HG03039 (cell line): ENCODE measurements at regions not wholly inside any gene's neighbourhood (a gene's known extent, or its start where the extent isn't known, plus 50 kb on each side); places are given as distances from the start of the nearest gene placed in this dataset.

Experiments used
- ATAC-seq: cut with Tn5 transposase; IDR thresholded peaks from one replicate; pipeline ENCODE4 v1.9.1; 2021; ENCODE audit warnings: mild to moderate bottlenecking, moderate library complexity; ENCODE audit not compliant: unreplicated experiment

GRCh38 chr13:68697551-68697950 is 1410.1 kb upstream of the ATXN8OS start:
- no peak for ATAC-seq

- no peak for ATAC-seq
Measured at GRCh38 chr13:68696907-68697306, 1410.7 kb upstream of the ATXN8OS start.

GRCh38 chr13:68692049-68692448 is 1415.6 kb upstream of the ATXN8OS start:
- ATAC-seq, result no peak

- no peak for ATAC-seq
Measured at GRCh38 chr13:68690567-68690966, 1417.1 kb upstream of the ATXN8OS start.

- ATAC-seq, result no peak
Measured at GRCh38 chr13:68676513-68677115, 1431.0 kb upstream of the ATXN8OS start.

- ATAC-seq, result no peak
Measured at GRCh38 chr13:68675209-68675608, 1432.4 kb upstream of the ATXN8OS start.

- ATAC-seq, result no peak
Measured at GRCh38 chr13:68667863-68668262, 1437.7 kb upstream of the PCDH9 start.

GRCh38 chr13:68666774-68667397 is 1436.8 kb upstream of the PCDH9 start:
- no peak for ATAC-seq

- no peak for ATAC-seq
Measured at GRCh38 chr13:68645814-68646213, 1415.7 kb upstream of the PCDH9 start.

- no peak for ATAC-seq
Measured at GRCh38 chr13:68644611-68645010, 1414.5 kb upstream of the PCDH9 start.

- no peak for ATAC-seq
Measured at GRCh38 chr13:68636784-68637183, 1406.6 kb upstream of the PCDH9 start.

- no peak for ATAC-seq
Measured at GRCh38 chr13:68628994-68629393, 1398.9 kb upstream of the PCDH9 start.

- ATAC-seq, result no peak
Measured at GRCh38 chr13:68627379-68627778, 1397.2 kb upstream of the PCDH9 start.

GRCh38 chr13:68616600-68617222 is 1386.6 kb upstream of the PCDH9 start:
- no peak for ATAC-seq

GRCh38 chr13:68609661-68610060 is 1379.5 kb upstream of the PCDH9 start:
- no peak for ATAC-seq

GRCh38 chr13:68608147-68608546 is 1378.0 kb upstream of the PCDH9 start:
- ATAC-seq, result no peak

GRCh38 chr13:68597641-68598040 is 1367.5 kb upstream of the PCDH9 start:
- no peak for ATAC-seq

- ATAC-seq, result peak; percentile 100
Measured at GRCh38 chr13:68588623-68589022, 1358.5 kb upstream of the PCDH9 start.

GRCh38 chr13:68584776-68585175 is 1354.6 kb upstream of the PCDH9 start:
- ATAC-seq, result no peak

GRCh38 chr13:68574053-68574452 is 1343.9 kb upstream of the PCDH9 start:
- ATAC-seq, result no peak

- no peak for ATAC-seq
Measured at GRCh38 chr13:68551701-68552522, 1321.8 kb upstream of the PCDH9 start.

GRCh38 chr13:68550330-68550729 is 1320.2 kb upstream of the PCDH9 start:
- peak; percentile 48 for ATAC-seq
